Nephron progenitor cell (in vitro differentiated cells): ENCODE measurements at regions not wholly inside any gene's neighbourhood (a gene's known extent, or its start where the extent isn't known, plus 50 kb on each side); places are given as distances from the start of the nearest gene placed in this dataset.

Experiments
- DNase-seq: peaks from one replicate; pipeline ENCODE4 v3.0.0; 2021
- H3K27ac Mint-ChIP-seq: 2 replicates; pipeline ENCODE4 v1.8.0; 2021; ENCODE audit warnings: mild to moderate bottlenecking, moderate library complexity, mixed read lengths
- H3K27me3 Mint-ChIP-seq: 2 replicates; pipeline ENCODE4 v1.8.0; 2021; ENCODE audit warnings: mild to moderate bottlenecking, low read depth, mixed read lengths; ENCODE audit not compliant: poor library complexity
- H3K36me3 Mint-ChIP-seq: 2 replicates; pipeline ENCODE4 v1.8.0; 2021; ENCODE audit warnings: low read depth, mixed read lengths
- H3K4me1 Mint-ChIP-seq: 2 replicates; pipeline ENCODE4 v1.8.0; 2021; ENCODE audit warnings: mixed read lengths
- H3K4me3 Mint-ChIP-seq: 2 replicates; pipeline ENCODE4 v1.8.0; 2021; ENCODE audit warnings: mild to moderate bottlenecking, moderate library complexity, mixed read lengths
- H3K9me3 Mint-ChIP-seq: 2 replicates; pipeline ENCODE4 v1.8.0; 2021; ENCODE audit warnings: mild to moderate bottlenecking, moderate library complexity, mixed read lengths
- CTCF ChIP-seq: fragments of 200-600 bp; sonication (generic); IDR thresholded peaks from 2 replicates; pipeline ENCODE4 v1.5.0; 2021; ENCODE audit warnings: antibody characterized with exemption

- peaks cover 6% of the 10 kb centered on the region for H3K4me1 Mint-ChIP-seq
- H3K36me3 Mint-ChIP-seq, result no peaks in the 10 kb centered on the region
- H3K4me3 Mint-ChIP-seq, result no peak overlapping the region
- H3K9me3 Mint-ChIP-seq, result peaks cover 20% of the 10 kb centered on the region
- peaks cover 7% of the 10 kb centered on the region for H3K27me3 Mint-ChIP-seq
- no peak for TF ChIP-seq CTCF
- DNase-seq, result no peak
- no peak overlapping the region for H3K27ac Mint-ChIP-seq
Observed at GRCh38 chr22:48811885-48812284, 1015.8 kb downstream of the BRD1 start.

GRCh38 chr22:48808038-48808960 lies 1019.4 kb downstream of the BRD1 start:
- Mint-ChIP-seq H3K4me1 (peaks cover 26% of the 10 kb centered on the region), H3K9me3 (peaks cover 11% of the 10 kb centered on the region), H3K27ac (no peak overlapping the region), H3K4me3 (no peak overlapping the region), H3K27me3 (no peaks in the 10 kb centered on the region), H3K36me3 (no peaks in the 10 kb centered on the region)
- no peak for TF ChIP-seq CTCF
- DNase-seq, result no peak

DNA sequence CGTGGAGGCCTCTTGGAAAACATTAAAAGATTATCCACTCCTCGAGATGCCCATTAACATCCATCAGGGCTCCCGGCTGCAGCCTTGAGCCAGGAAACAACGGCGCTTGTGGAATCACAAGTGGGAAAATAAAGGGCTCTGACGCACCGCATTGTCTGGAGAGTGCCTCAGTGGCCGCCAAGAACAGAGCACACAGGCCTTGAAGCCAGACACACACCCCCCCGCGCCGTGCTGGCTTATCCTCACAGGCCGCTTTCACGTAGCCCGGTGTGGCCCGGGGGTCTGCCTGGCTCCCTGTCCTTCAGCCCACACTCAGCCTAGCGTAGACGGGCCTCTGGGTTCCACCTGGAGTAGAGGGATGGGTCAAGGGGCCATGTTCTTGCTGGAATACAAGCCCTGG lies 1020.5 kb downstream of the BRD1 start:
- H3K27me3 Mint-ChIP-seq, result no peaks in the 10 kb centered on the region
- H3K9me3 Mint-ChIP-seq, result peaks cover 11% of the 10 kb centered on the region

GRCh38 chr22:48806227-48806781 lies 1021.4 kb downstream of the BRD1 start:
- no peaks in the 10 kb centered on the region for H3K36me3 Mint-ChIP-seq

More for the DNA sequence above, 1020.5 kb downstream of the BRD1 start:
- H3K27ac Mint-ChIP-seq, result no peak overlapping the region
- no peak for TF ChIP-seq CTCF
- H3K36me3 Mint-ChIP-seq, result no peaks in the 10 kb centered on the region
- no peak overlapping the region for H3K4me3 Mint-ChIP-seq
- DNase-seq, result no peak
- H3K4me1 Mint-ChIP-seq, result peaks cover 33% of the 10 kb centered on the region

GRCh38 chr22:48805516-48805915 lies 1022.2 kb downstream of the BRD1 start:
- no peak for DNase-seq
- Mint-ChIP-seq H3K9me3 (peaks cover 11% of the 10 kb centered on the region), H3K36me3 (no peaks in the 10 kb centered on the region), H3K4me3 (no peak overlapping the region), H3K4me1 (peaks cover 33% of the 10 kb centered on the region), H3K27me3 (no peaks in the 10 kb centered on the region), H3K27ac (no peak overlapping the region)
- TF ChIP-seq CTCF, result no peak

More at GRCh38 chr22:48806227-48806781, 1021.4 kb downstream of the BRD1 start:
- no peak overlapping the region for H3K4me3 Mint-ChIP-seq
- H3K4me1 Mint-ChIP-seq, result peaks cover 33% of the 10 kb centered on the region
- no peak overlapping the region for H3K27ac Mint-ChIP-seq
- no peak for TF ChIP-seq CTCF
- no peak for DNase-seq
- peaks cover 11% of the 10 kb centered on the region for H3K9me3 Mint-ChIP-seq
- H3K27me3 Mint-ChIP-seq, result no peaks in the 10 kb centered on the region
